ENCODE measurements at regions not wholly inside any gene's neighbourhood (a gene's known extent, or its start where the extent isn't known, plus 50 kb on each side); places are given as distances from the start of the nearest gene placed in this dataset.

DNA sequence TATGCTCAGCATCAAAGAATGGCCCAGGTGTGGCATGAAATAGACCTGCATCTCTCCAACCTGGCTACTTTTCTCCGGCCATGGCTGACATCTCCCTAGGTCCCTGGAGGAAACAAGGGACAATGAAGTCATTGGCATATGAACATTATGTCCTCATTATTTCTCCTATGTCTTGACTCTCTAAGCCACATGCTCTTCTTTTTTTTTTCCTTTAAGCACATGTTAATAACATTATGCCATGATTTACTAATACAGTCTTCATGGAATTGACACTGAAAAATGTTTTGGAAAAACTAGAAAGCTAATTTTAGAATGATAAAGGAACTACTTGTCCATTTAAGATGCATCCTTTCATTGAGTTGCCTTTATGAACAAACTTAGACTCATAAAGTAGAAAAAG lies 628.9 kb downstream of the TNS3 start:
- ChIA-PET RAD21 (ENCODE audit: unreplicated experiment) (no interaction called here), POLR2A (no interaction called here), SMC1A (ENCODE audit: uncharacterized antibody, unreplicated experiment) (interaction anchor here (1.6 kb wide), 1 partner anchor 232 kb away, joined by 3 read pairs; no protein-coding TSS in a partner anchor), CTCF (no interaction called here)
- Histone ChIP-seq H3K79me2 (ENCODE audit: control insufficient read depth, insufficient read depth, low read length) (no peaks in the 10 kb centered on the region), H3K4me3 (no peak overlapping the region), H3K9me3 (replicated peaks; ENCODE audit: control insufficient read depth, insufficient read depth, low read length) (no peaks in the 10 kb centered on the region), H3K36me3 (ENCODE audit: control insufficient read depth in 2 of 2, insufficient read depth in 2 of 2, low read length in 1 of 2) (no peaks in the 10 kb centered on the region), H3K27me3 (replicated peaks in 1 of 2; ENCODE audit: control insufficient read depth in 2 of 2, insufficient read depth in 2 of 2, low read length in 1 of 2) (no peaks in the 10 kb centered on the region), H2AFZ (ENCODE audit: control insufficient read depth, low read depth, low read length) (no peak overlapping the region), H3K4me1 (ENCODE audit: control insufficient read depth, insufficient read depth, low read length) (no peaks in the 10 kb centered on the region), H3K9ac (ENCODE audit: control insufficient read depth, insufficient read depth, low read length) (no peak overlapping the region), H3K27ac (ENCODE audit: control insufficient read depth, insufficient read depth) (no peak overlapping the region), H4K20me1 (ENCODE audit: control insufficient read depth, insufficient read depth) (no peaks in the 10 kb centered on the region), H3K4me2 (ENCODE audit: control insufficient read depth, insufficient read depth) (no peak overlapping the region)
- in situ Hi-C loops (cut with MboI) (no loop called here), intact Hi-C loops (cut with micrococcal nuclease; ENCODE audit: unreplicated experiment) (no loop called here)
- BruUV-seq (replicated peaks), result no TSS peak
- WGBS (ENCODE audit: insufficient coverage, insufficient replicate concordance, low lambda C conversion rate, missing lambda C conversion rate), result 42% methylated on average over 1 of the region's 1 CpG
- DNase-seq (ENCODE audit: low read depth, low spot score), result no peak
- no peak for FAIRE-seq
- ATAC-seq, result no peak
- no peak for TF ChIP-seq ZZZ3 (IDR thresholded peaks at IDR 0.05; ENCODE audit: control insufficient read depth, insufficient read length, low read depth)
- no peak for TF ChIP-seq GATAD2B (conservative IDR thresholded peaks at IDR 0.05; ENCODE audit: low read depth)
- TF ChIP-seq, protein P1, sequence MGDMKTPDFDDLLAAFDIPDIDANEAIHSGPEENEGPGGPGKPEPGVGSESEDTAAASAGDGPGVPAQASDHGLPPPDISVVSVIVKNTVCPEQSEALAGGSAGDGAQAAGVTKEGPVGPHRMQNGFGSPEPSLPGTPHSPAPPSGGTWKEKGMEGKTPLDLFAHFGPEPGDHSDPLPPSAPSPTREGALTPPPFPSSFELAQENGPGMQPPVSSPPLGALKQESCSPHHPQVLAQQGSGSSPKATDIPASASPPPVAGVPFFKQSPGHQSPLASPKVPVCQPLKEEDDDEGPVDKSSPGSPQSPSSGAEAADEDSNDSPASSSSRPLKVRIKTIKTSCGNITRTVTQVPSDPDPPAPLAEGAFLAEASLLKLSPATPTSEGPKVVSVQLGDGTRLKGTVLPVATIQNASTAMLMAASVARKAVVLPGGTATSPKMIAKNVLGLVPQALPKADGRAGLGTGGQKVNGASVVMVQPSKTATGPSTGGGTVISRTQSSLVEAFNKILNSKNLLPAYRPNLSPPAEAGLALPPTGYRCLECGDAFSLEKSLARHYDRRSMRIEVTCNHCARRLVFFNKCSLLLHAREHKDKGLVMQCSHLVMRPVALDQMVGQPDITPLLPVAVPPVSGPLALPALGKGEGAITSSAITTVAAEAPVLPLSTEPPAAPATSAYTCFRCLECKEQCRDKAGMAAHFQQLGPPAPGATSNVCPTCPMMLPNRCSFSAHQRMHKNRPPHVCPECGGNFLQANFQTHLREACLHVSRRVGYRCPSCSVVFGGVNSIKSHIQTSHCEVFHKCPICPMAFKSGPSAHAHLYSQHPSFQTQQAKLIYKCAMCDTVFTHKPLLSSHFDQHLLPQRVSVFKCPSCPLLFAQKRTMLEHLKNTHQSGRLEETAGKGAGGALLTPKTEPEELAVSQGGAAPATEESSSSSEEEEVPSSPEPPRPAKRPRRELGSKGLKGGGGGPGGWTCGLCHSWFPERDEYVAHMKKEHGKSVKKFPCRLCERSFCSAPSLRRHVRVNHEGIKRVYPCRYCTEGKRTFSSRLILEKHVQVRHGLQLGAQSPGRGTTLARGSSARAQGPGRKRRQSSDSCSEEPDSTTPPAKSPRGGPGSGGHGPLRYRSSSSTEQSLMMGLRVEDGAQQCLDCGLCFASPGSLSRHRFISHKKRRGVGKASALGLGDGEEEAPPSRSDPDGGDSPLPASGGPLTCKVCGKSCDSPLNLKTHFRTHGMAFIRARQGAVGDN (IDR thresholded peaks at IDR 0.05), result no peak
- no peak for TF ChIP-seq SRF (IDR thresholded peaks at IDR 0.05; ENCODE audit: low read depth in 2 of 2, low read length in 2 of 2)
- no peak for TF ChIP-seq ASH2L (IDR thresholded peaks at IDR 0.05; ENCODE audit: borderline replicate concordance, low read depth)
- TF ChIP-seq MEF2A (IDR thresholded peaks at IDR 0.05; ENCODE audit: insufficient read depth, low read depth, low read length), result no peak
- TF ChIP-seq, protein P2, sequence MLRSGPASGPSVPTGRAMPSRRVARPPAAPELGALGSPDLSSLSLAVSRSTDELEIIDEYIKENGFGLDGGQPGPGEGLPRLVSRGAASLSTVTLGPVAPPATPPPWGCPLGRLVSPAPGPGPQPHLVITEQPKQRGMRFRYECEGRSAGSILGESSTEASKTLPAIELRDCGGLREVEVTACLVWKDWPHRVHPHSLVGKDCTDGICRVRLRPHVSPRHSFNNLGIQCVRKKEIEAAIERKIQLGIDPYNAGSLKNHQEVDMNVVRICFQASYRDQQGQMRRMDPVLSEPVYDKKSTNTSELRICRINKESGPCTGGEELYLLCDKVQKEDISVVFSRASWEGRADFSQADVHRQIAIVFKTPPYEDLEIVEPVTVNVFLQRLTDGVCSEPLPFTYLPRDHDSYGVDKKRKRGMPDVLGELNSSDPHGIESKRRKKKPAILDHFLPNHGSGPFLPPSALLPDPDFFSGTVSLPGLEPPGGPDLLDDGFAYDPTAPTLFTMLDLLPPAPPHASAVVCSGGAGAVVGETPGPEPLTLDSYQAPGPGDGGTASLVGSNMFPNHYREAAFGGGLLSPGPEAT (IDR thresholded peaks at IDR 0.05; ENCODE audit: low read depth), result no peak
- TF ChIP-seq DPF2 (IDR thresholded peaks at IDR 0.05), result no peak
- TF ChIP-seq, protein P3, sequence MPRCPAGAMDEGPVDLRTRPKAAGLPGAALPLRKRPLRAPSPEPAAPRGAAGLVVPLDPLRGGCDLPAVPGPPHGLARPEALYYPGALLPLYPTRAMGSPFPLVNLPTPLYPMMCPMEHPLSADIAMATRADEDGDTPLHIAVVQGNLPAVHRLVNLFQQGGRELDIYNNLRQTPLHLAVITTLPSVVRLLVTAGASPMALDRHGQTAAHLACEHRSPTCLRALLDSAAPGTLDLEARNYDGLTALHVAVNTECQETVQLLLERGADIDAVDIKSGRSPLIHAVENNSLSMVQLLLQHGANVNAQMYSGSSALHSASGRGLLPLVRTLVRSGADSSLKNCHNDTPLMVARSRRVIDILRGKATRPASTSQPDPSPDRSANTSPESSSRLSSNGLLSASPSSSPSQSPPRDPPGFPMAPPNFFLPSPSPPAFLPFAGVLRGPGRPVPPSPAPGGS (IDR thresholded peaks at IDR 0.05; ENCODE audit: borderline replicate concordance, insufficient read depth, low read depth, low read length, poor library complexity, severe bottlenecking), result no peak
- TF ChIP-seq TARDBP (IDR thresholded peaks at IDR 0.05; ENCODE audit: borderline replicate concordance), result no peak
- TF ChIP-seq, protein P4, sequence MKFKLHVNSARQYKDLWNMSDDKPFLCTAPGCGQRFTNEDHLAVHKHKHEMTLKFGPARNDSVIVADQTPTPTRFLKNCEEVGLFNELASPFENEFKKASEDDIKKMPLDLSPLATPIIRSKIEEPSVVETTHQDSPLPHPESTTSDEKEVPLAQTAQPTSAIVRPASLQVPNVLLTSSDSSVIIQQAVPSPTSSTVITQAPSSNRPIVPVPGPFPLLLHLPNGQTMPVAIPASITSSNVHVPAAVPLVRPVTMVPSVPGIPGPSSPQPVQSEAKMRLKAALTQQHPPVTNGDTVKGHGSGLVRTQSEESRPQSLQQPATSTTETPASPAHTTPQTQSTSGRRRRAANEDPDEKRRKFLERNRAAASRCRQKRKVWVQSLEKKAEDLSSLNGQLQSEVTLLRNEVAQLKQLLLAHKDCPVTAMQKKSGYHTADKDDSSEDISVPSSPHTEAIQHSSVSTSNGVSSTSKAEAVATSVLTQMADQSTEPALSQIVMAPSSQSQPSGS (IDR thresholded peaks at IDR 0.05; ENCODE audit: low read length), result no peak
- TF ChIP-seq, protein P5, sequence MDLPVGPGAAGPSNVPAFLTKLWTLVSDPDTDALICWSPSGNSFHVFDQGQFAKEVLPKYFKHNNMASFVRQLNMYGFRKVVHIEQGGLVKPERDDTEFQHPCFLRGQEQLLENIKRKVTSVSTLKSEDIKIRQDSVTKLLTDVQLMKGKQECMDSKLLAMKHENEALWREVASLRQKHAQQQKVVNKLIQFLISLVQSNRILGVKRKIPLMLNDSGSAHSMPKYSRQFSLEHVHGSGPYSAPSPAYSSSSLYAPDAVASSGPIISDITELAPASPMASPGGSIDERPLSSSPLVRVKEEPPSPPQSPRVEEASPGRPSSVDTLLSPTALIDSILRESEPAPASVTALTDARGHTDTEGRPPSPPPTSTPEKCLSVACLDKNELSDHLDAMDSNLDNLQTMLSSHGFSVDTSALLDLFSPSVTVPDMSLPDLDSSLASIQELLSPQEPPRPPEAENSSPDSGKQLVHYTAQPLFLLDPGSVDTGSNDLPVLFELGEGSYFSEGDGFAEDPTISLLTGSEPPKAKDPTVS (IDR thresholded peaks at IDR 0.05; ENCODE audit: low read depth, low read length), result no peak
- no peak for TF ChIP-seq IKZF2 (IDR thresholded peaks at IDR 0.05)
- TF ChIP-seq SUZ12 (IDR thresholded peaks at IDR 0.05; ENCODE audit: unreplicated experiment), result no peak
- no peak for TF ChIP-seq ZNF384 (IDR thresholded peaks at IDR 0.05; ENCODE audit: borderline replicate concordance, low read depth, low read length)
